ENCODE measurements at regions not wholly inside any gene's neighbourhood (a gene's known extent, or its start where the extent isn't known, plus 50 kb on each side); places are given as distances from the start of the nearest gene placed in this dataset.

GRCh38 chr9:1776668-1777067 is 238.5 kb upstream of the SMARCA2 start:
- no peak for TF ChIP-seq CTCF (IDR thresholded peaks at IDR 0.05; ENCODE audit: poor library complexity)
- TF ChIP-seq EZH2phosphoT487 (IDR thresholded peaks at IDR 0.05; ENCODE audit: low read depth, severe bottlenecking, unreplicated experiment), result no peak

All from hepatocyte (in vitro differentiated cells).